Activated CD4-positive, alpha-beta T cell treated with anti-CD3 and anti-CD28 coated beads, Interleukin-2, amount 10 ng/mL, durations not matched to agents 7 days and 5 days (primary cell): ENCODE measurements at regions not wholly inside any gene's neighbourhood (a gene's known extent, or its start where the extent isn't known, plus 50 kb on each side); places are given as distances from the start of the nearest gene placed in this dataset.

Experiments
- CTCF ChIA-PET: fragments of 350-600 bp; sonication (Branson Sonifier 250); formaldehyde crosslinking; loops from one replicate; lab custom pipeline; 2021; ENCODE audit warnings: antibody characterized with exemption; lab: Charles Lee
- POLR2A ChIA-PET: fragments of 350-600 bp; sonication (Branson Sonifier 250); formaldehyde crosslinking; loops from one replicate; lab custom pipeline; 2021; ENCODE audit warnings: antibody characterized with exemption; lab: Charles Lee
- DNase-seq: peaks from one replicate; pipeline ENCODE4 v3.0.0-alpha.2; 2020
- H3K27ac Mint-ChIP-seq: one replicate; pipeline ENCODE4 v1.8.0; 2021; ENCODE audit warnings: mild to moderate bottlenecking, moderate library complexity, mixed read lengths
- H3K27me3 Mint-ChIP-seq: one replicate; pipeline ENCODE4 v1.8.0; 2021; ENCODE audit warnings: mixed read lengths
- H3K36me3 Mint-ChIP-seq: one replicate; pipeline ENCODE4 v1.8.0; 2021; ENCODE audit warnings: low read depth, mixed read lengths
- H3K4me1 Mint-ChIP-seq: one replicate; pipeline ENCODE4 v1.8.0; 2021; ENCODE audit warnings: mixed read lengths
- H3K4me3 Mint-ChIP-seq: one replicate; pipeline ENCODE4 v1.8.0; 2021; ENCODE audit warnings: mild to moderate bottlenecking, moderate library complexity, mixed read lengths
- H3K9me3 Mint-ChIP-seq: one replicate; pipeline ENCODE4 v1.8.0; 2021; ENCODE audit warnings: mixed read lengths

DNA sequence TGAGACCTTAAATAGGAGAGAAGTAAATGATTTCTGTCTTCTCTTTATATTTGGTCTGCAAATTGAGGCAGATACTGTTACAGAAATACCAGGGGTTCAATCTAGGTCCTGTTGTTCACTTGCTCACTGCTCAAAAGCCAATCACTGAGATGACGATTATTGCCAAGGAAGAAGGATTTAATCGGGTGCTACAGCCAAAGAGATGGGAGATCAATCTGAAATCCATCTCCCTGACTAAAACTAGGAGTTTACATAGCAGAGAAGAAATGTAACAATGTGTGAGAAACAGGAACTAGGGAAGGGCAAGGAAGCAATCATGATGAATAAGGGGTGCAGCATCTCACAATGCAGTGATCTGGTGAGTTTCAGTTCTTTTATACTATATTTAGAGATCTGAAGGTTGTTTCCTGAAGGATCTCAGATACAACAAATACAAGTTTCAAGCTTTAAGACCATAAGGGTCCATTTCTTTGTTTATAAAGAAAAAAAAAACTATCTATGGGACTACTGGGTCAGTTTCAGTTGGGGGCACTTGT, 117.9 kb upstream of the FAM9B start:
- CTCF ChIA-PET = no interaction called here
- Mint-ChIP-seq H3K36me3 (no peaks in the 10 kb centered on the region), H3K4me3 (no peak overlapping the region), H3K9me3 (peaks cover 9% of the 10 kb centered on the region), H3K4me1 (peaks cover 4% of the 10 kb centered on the region), H3K27ac (no peak overlapping the region), H3K27me3 (no peaks in the 10 kb centered on the region)
- no peak for DNase-seq
- POLR2A ChIA-PET = no interaction called here

- H3K36me3 Mint-ChIP-seq = no peaks in the 10 kb centered on the region
- peaks cover 9% of the 10 kb centered on the region for H3K9me3 Mint-ChIP-seq
- H3K27ac Mint-ChIP-seq = no peak overlapping the region
- no peaks in the 10 kb centered on the region for H3K27me3 Mint-ChIP-seq
- ChIA-PET POLR2A (no interaction called here), CTCF (interaction anchor here (0.6 kb wide), 1 partner anchor 10 kb away, joined by 3 read pairs; no protein-coding TSS in a partner anchor)
- H3K4me3 Mint-ChIP-seq = no peak overlapping the region
- no peak for DNase-seq
- H3K4me1 Mint-ChIP-seq = peaks cover 4% of the 10 kb centered on the region
Observed at GRCh38 chrX:9153300-9153699, 119.4 kb upstream of the FAM9B start.

- H3K4me1 Mint-ChIP-seq = peaks cover 4% of the 10 kb centered on the region
- peaks cover 9% of the 10 kb centered on the region for H3K9me3 Mint-ChIP-seq
- H3K27ac Mint-ChIP-seq = no peak overlapping the region
- no peak for DNase-seq
- H3K27me3 Mint-ChIP-seq = no peaks in the 10 kb centered on the region
- no peak overlapping the region for H3K4me3 Mint-ChIP-seq
- no peaks in the 10 kb centered on the region for H3K36me3 Mint-ChIP-seq
- ChIA-PET CTCF (no interaction called here), POLR2A (no interaction called here)
Observed at GRCh38 chrX:9158611-9159010, 124.7 kb upstream of the FAM9B start.

DNA sequence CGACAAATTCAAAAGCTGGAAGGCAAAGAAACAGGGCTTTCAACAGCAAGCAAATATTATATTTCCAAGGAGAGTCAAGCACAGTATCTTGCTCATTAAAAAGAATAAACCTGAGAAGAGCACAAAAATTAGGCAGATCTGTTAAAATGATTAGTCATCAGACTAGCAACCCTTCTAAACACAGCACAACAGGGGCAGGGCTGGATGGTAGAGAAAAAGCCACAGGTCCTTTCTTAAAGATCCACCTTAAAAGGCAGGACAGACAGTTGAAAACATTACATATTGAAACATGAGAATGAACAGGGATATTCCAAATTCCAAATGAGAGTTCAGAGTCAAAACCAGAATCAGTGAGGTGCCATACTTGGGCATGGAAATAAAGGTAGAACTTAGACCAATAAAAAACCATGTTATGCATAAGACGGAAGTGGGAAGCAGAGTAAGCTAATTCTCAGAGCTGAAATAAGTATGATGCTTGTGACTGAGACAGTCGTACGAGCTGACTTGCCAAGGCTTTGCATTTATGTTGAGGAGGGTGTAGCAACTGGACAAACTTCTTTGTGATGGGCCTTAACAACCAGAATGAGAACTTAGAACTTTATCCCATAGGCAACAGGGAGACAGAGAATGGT, 126.9 kb upstream of the FAM9B start:
- Mint-ChIP-seq H3K27me3 (peaks cover 2% of the 10 kb centered on the region), H3K4me1 (peaks cover 19% of the 10 kb centered on the region), H3K4me3 (no peak overlapping the region), H3K36me3 (no peaks in the 10 kb centered on the region), H3K27ac (no peak overlapping the region), H3K9me3 (peaks cover 8% of the 10 kb centered on the region)
- DNase-seq = no peak
- ChIA-PET POLR2A (no interaction called here), CTCF (no interaction called here)

- ChIA-PET POLR2A (no interaction called here), CTCF (no interaction called here)
- Mint-ChIP-seq H3K4me1 (peaks cover 25% of the 10 kb centered on the region), H3K9me3 (peaks cover 8% of the 10 kb centered on the region), H3K27me3 (peaks cover 2% of the 10 kb centered on the region), H3K27ac (no peak overlapping the region), H3K36me3 (no peaks in the 10 kb centered on the region), H3K4me3 (no peak overlapping the region)
- no peak for DNase-seq
Observed at GRCh38 chrX:9162698-9163097, 128.8 kb upstream of the FAM9B start.

DNA sequence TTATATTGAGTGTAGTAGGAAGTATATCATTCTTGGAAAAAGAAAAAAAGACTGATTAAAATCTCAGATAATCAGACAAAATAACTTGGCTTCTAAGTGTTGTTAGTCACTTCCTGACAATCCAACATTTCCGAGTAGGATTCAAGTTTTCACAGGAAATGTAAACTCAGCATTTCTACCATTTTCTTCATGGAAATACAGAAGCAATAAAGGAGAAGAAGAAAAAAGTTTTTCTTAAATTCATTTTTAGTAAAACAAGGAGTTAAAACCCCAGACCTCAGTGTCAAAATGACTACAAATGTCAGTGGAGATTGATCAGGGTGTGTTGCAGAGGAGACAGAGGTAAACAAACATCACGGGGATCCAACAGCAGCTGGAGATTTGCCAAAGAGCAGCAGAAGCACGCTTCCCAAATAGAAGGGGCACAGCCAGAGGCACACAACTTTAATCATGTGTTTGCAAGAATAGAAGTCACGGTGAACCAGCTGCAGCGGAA, 129.3 kb upstream of the FAM9B start:
- no peak overlapping the region for H3K27ac Mint-ChIP-seq

DNA sequence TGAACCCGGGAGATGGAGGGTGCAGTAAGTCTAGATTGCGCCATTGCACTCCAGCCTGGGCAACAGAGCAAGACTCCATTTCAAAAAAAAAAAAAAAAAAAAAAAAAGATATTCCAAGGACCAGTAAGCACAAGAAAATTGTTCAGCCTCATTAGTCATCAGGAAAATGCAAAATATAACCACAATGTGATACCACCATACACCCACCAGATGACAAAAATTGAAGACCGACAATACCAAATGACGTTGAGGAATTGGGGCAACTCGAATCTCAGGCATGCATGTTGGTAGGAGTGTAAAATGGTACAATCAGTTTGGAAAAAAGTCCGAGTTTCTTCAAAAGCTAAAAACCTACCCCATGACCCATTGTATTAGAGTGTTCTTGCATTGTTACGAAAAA, 130.2 kb upstream of the FAM9B start:
- Mint-ChIP-seq H3K27ac (no peak overlapping the region), H3K9me3 (peaks cover 10% of the 10 kb centered on the region), H3K36me3 (peaks cover 1% of the 10 kb centered on the region), H3K4me3 (no peak overlapping the region), H3K4me1 (peaks cover 25% of the 10 kb centered on the region), H3K27me3 (peaks cover 2% of the 10 kb centered on the region)
- DNase-seq = no peak
- ChIA-PET CTCF (no interaction called here), POLR2A (no interaction called here)

More for the DNA sequence above, 129.3 kb upstream of the FAM9B start:
- DNase-seq = no peak
- peaks cover 8% of the 10 kb centered on the region for H3K9me3 Mint-ChIP-seq
- no peak overlapping the region for H3K4me3 Mint-ChIP-seq
- peaks cover 2% of the 10 kb centered on the region for H3K27me3 Mint-ChIP-seq
- no peaks in the 10 kb centered on the region for H3K36me3 Mint-ChIP-seq
- CTCF ChIA-PET = no interaction called here
- peaks cover 25% of the 10 kb centered on the region for H3K4me1 Mint-ChIP-seq
- POLR2A ChIA-PET = no interaction called here

DNA sequence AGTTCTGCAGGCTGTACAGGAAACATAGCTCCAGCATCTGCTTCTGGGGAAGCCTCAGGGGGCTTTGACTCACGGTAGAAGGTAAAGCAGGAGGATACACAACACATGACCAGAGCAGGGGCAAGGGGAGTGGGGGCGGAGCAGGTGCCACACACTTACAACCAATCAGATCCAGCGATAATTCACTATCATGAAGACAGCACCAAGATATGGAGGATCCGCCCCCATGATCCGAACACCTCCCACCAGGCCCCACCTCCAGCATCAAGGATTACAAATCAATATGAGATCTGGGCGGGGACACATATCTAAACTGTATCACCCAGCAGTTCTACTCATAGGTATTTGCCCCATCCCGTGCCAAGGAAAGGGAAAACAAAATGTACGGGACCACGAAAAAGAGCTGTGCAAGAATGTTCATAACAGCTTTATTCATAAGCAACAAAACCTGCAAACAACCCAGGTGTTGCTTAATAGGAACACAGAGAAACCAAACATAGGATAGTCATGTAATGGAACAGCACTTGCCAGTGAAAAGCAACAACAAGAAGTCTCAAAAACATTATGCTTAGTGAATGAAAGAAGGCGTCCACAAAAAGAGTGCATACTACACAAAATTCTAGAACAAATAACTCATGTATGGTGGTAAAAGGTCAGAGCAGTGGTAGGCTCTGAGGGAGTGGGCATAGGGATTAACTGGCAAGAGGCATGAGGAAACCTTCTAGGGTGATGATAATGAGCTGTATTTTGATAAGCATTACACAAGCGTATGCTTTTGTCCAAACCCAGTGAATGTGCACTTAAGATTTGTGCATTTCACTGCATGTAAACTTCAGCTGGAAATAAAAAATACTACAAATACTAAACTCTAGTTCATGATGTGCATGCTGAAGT, 130.9 kb upstream of the FAM9B start:
- Mint-ChIP-seq H3K4me3 (no peak overlapping the region), H3K4me1 (peaks cover 25% of the 10 kb centered on the region), H3K36me3 (peaks cover 1% of the 10 kb centered on the region), H3K27me3 (peaks cover 2% of the 10 kb centered on the region), H3K9me3 (peaks cover 10% of the 10 kb centered on the region), H3K27ac (peak overlapping the region; percentile 39)
- CTCF ChIA-PET = no interaction called here
- no peak for DNase-seq
- POLR2A ChIA-PET = no interaction called here

GRCh38 chrX:9166584-9166944, 132.6 kb upstream of the FAM9B start:
- POLR2A ChIA-PET = no interaction called here
- Mint-ChIP-seq H3K4me1 (peaks cover 25% of the 10 kb centered on the region), H3K27me3 (peaks cover 2% of the 10 kb centered on the region), H3K4me3 (no peak overlapping the region), H3K36me3 (peaks cover 1% of the 10 kb centered on the region), H3K27ac (no peak overlapping the region), H3K9me3 (peaks cover 6% of the 10 kb centered on the region)
- CTCF ChIA-PET = no interaction called here
- no peak for DNase-seq

- H3K4me1 Mint-ChIP-seq = no peaks in the 10 kb centered on the region
Observed at GRCh38 chrX:9171841-9172463, 138.0 kb upstream of the FAM9B start.

GRCh38 chrX:9172464-9172850, 138.5 kb upstream of the FAM9B start:
- POLR2A ChIA-PET = no interaction called here
- no peaks in the 10 kb centered on the region for H3K4me1 Mint-ChIP-seq
- no peak for DNase-seq
- CTCF ChIA-PET = interaction anchor here (0.6 kb wide), 1 partner anchor 141 kb away, joined by 3 read pairs; no protein-coding TSS in a partner anchor
- H3K36me3 Mint-ChIP-seq = peaks cover 1% of the 10 kb centered on the region
- H3K27me3 Mint-ChIP-seq = no peaks in the 10 kb centered on the region
- H3K4me3 Mint-ChIP-seq = no peak overlapping the region
- H3K9me3 Mint-ChIP-seq = peaks cover 2% of the 10 kb centered on the region
- no peak overlapping the region for H3K27ac Mint-ChIP-seq

More at GRCh38 chrX:9171841-9172463, 138.0 kb upstream of the FAM9B start:
- ChIA-PET CTCF (interaction anchor here (0.6 to 1.0 kb wide), 3 partner anchors 11 to 165 kb away, joined by 3 read pairs; no protein-coding TSS in a partner anchor), POLR2A (no interaction called here)
- Mint-ChIP-seq H3K27ac (no peak overlapping the region), H3K9me3 (peaks cover 2% of the 10 kb centered on the region), H3K4me3 (no peak overlapping the region), H3K27me3 (no peaks in the 10 kb centered on the region), H3K36me3 (peaks cover 1% of the 10 kb centered on the region)
- DNase-seq = no peak

DNA sequence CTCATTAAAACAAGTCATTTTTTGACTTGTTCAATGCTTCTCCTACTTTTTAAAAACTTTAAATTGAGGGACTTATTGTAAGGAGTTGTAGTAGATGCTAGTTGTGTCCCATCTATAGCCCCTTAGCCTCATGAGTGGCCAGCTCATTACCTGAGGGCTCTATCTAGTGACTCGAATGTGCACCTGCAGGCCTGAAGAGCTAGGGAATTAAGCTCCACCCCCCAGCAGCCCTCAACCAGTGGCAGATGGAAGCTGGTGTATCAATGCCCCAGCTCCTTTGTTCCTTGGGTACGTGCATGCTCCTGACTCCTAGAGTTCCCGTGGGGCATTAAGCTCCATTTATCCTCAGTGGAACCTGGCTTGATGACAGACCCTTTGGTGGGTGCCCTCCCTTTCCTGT, 146.7 kb upstream of the FAM9B start:
- H3K9me3 Mint-ChIP-seq = no peaks in the 10 kb centered on the region
- POLR2A ChIA-PET = no interaction called here
- no peak overlapping the region for H3K4me3 Mint-ChIP-seq
- H3K27me3 Mint-ChIP-seq = no peaks in the 10 kb centered on the region
- CTCF ChIA-PET = no interaction called here
- H3K36me3 Mint-ChIP-seq = no peaks in the 10 kb centered on the region
- no peaks in the 10 kb centered on the region for H3K4me1 Mint-ChIP-seq
- no peak for DNase-seq
- H3K27ac Mint-ChIP-seq = no peak overlapping the region

DNA sequence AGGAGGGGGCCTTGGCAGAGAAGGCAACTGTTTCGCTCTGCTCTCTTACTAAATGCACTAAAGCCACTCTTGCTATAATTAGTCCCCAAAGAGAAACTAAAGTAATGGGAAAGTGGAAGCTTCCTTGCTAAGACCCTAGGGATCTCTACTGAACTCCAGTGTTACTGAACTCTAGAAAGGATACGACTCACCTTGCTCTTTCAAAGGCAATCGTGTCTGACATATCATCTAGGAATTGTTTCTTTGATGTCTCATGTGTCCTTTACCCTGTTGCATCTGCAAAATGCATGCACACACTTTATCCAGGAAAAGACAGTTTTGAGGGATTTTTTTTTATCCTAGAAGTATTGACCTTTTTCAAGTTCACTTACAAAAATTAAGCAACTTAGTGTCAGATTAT, 148.1 kb upstream of the FAM9B start:
- Mint-ChIP-seq H3K4me3 (no peak overlapping the region), H3K9me3 (no peaks in the 10 kb centered on the region), H3K27ac (no peak overlapping the region), H3K4me1 (no peaks in the 10 kb centered on the region), H3K27me3 (no peaks in the 10 kb centered on the region), H3K36me3 (no peaks in the 10 kb centered on the region)
- ChIA-PET POLR2A (no interaction called here), CTCF (no interaction called here)
- no peak for DNase-seq
